Testis (tissue), 2 donors: ENCODE measurements at regions not wholly inside any gene's neighbourhood (a gene's known extent, or its start where the extent isn't known, plus 50 kb on each side); places are given as distances from the start of the nearest gene placed in this dataset.
"Not testable (repeated sequence)": the region's sequence is repeated elsewhere in the genome, so short reads cannot be mapped to it uniquely, and the experiment has no call there.

Experiments
- DNase-seq: peaks from one replicate; pipeline ENCODE4 v3.0.0-alpha.2; 2019
- H3K27ac ChIP-seq, 2 donors: fragments of 200-600 bp; sonication (generic); one replicate each; pipeline ENCODE4 v1.5.1; 2019
- H3K27me3 ChIP-seq: fragments of 200-600 bp; sonication (generic); one replicate; pipeline ENCODE4 v1.5.1; 2019
- H3K36me3 ChIP-seq: fragments of 200-600 bp; sonication (generic); one replicate; pipeline ENCODE4 v1.5.1; 2017; ENCODE audit warnings: low read depth; ENCODE audit errors: missing control alignments
- H3K4me1 ChIP-seq: fragments of 200-600 bp; sonication (generic); one replicate; pipeline ENCODE4 v1.5.1; 2019
- H3K4me3 ChIP-seq, 2 donors: fragments of 200-600 bp; sonication (generic); one replicate each; pipeline ENCODE4 v1.5.1; 2017 to 2019
- H3K9me3 ChIP-seq: fragments of 200-600 bp; sonication (generic); one replicate; pipeline ENCODE4 v1.5.1; 2017
- POLR2A ChIP-seq: fragments of 450-650 bp; IDR thresholded peaks from one replicate; pipeline ENCODE4 v1.6.1; 2017; ENCODE audit warnings: antibody characterized with exemption, mild to moderate bottlenecking, moderate library complexity
- WGBS, 2 donors: methylation state at CpG; one replicate each; pipeline ENCODE4 v1.1.5; 2018; 5-methylcytosine and 5-hydroxymethylcytosine counted together
- intact Hi-C: fragments of 100-400 bp; cut with DNase I; formaldehyde crosslinking; loops from one replicate; pipeline ENCODE4 v1.15.1; 2023; ENCODE audit warnings: low total_unique reads
- TF ChIP-seq, protein P1 (sequence below), 3 experiments: fragments of 450-650 bp in 2 of 3; fragments of 200-600 bp in 1 of 3; sonication (generic) in 1 of 3; IDR thresholded peaks; one replicate each; pipeline ENCODE4 v1.5.1; 2016 to 2019; ENCODE audit warnings: antibody characterized with exemption in 3 of 3, mild to moderate bottlenecking in 2 of 3, moderate library complexity in 1 of 3

DNA sequence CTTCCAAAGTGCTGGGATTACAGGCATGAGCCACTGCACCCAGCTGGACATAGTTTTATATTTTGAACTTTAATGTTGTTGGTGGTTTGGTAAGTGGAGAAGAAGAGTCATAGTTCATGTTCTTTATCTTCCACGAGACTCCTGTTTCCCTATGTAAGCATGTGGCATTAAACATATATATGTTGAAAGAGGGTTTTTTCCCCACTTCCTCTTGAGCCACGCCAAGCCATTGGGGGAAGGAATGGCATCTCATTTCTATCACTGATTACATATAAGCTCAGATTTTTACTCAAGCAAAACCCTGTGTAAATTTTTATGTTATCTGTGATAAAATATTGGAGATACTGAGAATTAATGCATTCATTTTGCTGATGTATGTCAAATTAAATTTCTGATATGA is 300.4 kb downstream of the PHF14 start:
- no peak for DNase-seq
- TF ChIP-seq, protein P1, sequence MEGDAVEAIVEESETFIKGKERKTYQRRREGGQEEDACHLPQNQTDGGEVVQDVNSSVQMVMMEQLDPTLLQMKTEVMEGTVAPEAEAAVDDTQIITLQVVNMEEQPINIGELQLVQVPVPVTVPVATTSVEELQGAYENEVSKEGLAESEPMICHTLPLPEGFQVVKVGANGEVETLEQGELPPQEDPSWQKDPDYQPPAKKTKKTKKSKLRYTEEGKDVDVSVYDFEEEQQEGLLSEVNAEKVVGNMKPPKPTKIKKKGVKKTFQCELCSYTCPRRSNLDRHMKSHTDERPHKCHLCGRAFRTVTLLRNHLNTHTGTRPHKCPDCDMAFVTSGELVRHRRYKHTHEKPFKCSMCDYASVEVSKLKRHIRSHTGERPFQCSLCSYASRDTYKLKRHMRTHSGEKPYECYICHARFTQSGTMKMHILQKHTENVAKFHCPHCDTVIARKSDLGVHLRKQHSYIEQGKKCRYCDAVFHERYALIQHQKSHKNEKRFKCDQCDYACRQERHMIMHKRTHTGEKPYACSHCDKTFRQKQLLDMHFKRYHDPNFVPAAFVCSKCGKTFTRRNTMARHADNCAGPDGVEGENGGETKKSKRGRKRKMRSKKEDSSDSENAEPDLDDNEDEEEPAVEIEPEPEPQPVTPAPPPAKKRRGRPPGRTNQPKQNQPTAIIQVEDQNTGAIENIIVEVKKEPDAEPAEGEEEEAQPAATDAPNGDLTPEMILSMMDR (IDR thresholded peaks at IDR 0.05): no peak
- TF ChIP-seq POLR2A: no peak
- Histone ChIP-seq H3K9me3 (no peaks in the 10 kb centered on the region), H3K27me3 (no peaks in the 10 kb centered on the region), H3K4me3 (no peak overlapping the region), H3K4me1 (no peaks in the 10 kb centered on the region), H3K27ac (no peak overlapping the region), H3K36me3 (no peaks in the 10 kb centered on the region)
- intact Hi-C loops: no loop called here
- 83 to 93% methylated on average over 2 of the region's 2 CpGs for WGBS, 2 donors

DNA sequence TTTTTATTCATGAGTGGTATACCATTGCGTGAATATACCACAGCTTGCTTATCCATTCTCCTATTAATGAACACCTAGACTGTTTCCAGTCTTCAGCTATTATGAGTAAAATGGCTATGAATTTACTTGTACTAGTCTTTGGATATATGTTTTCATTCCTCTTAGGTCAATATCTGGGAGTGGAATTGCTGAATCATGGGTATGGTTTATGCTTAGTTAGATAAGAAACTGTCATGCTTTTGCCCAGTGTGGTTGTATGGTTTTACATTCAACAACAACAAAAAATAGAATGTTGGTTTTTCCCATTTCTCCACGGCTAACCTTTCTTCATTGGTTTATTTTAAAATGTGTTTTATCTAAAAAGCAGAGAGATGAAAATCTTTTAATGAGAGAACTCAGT is 308.3 kb downstream of the PHF14 start:
- Histone ChIP-seq H3K4me3 (no peak overlapping the region), H3K27ac (no peak overlapping the region), H3K27me3 (no peaks in the 10 kb centered on the region), H3K4me1 (no peaks in the 10 kb centered on the region), H3K9me3 (no peaks in the 10 kb centered on the region), H3K36me3 (no peaks in the 10 kb centered on the region)
- no peak for DNase-seq
- 50 to 94% methylated on average over 2 of the region's 2 CpGs for WGBS, 2 donors
- intact Hi-C loops: no loop called here
- TF ChIP-seq, protein P1 (IDR thresholded peaks at IDR 0.05): no peak

GRCh38 chr7:11283584-11283983 is 309.9 kb downstream of the PHF14 start:
- 96 to 98% methylated on average over 3 of the region's 3 CpGs for WGBS, 2 donors

GRCh38 chr7:11290863-11291262 is 317.2 kb downstream of the PHF14 start:
- Histone ChIP-seq H3K4me1 (no peaks in the 10 kb centered on the region), H3K27ac (no peak overlapping the region), H3K27me3 (no peaks in the 10 kb centered on the region), H3K36me3 (no peaks in the 10 kb centered on the region), H3K9me3 (no peaks in the 10 kb centered on the region), H3K4me3 (no peak overlapping the region)
- WGBS, 2 donors: 80 to 81% methylated on average over 3 of the region's 3 CpGs
- intact Hi-C loops: no loop called here
- no peak for DNase-seq
- no peak for TF ChIP-seq POLR2A
- TF ChIP-seq, protein P1 (IDR thresholded peaks at IDR 0.05): no peak

More at GRCh38 chr7:11283584-11283983, 309.9 kb downstream of the PHF14 start:
- DNase-seq, H3K9me3 ChIP-seq, H3K27ac ChIP-seq, H3K4me3 ChIP-seq, H3K27me3 ChIP-seq, intact Hi-C loops, H3K36me3 ChIP-seq, H3K4me1 ChIP-seq: not testable (repeated sequence)

DNA sequence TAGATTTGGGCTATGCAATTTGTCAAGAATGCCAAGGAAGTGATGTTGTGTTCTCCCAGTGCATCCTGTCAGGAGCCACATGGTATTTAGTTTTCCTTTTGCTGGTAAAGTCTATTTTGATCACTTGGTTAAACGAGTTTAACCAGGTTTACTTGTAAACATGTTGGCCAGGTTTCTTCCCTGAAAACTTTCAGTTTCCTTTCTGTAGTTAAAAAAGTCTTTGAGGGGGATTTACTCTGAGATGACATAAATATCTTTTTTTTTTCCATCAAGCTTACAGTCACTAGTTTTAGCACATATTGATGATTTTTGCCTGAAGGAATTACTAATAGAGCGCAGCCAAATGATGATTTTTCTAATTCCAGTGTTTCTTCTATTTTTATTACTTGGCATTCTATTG is 320.5 kb downstream of the PHF14 start:
- no peak overlapping the region for H3K4me3 ChIP-seq
- H3K9me3 ChIP-seq: no peaks in the 10 kb centered on the region
- no peak for DNase-seq
- H3K36me3 ChIP-seq: no peaks in the 10 kb centered on the region
- WGBS, 2 donors: 88 to 96% methylated on average over 2 of the region's 2 CpGs
- TF ChIP-seq, protein P1 (IDR thresholded peaks at IDR 0.05): no peak
- TF ChIP-seq POLR2A: no peak
- no peaks in the 10 kb centered on the region for H3K27me3 ChIP-seq
- no peaks in the 10 kb centered on the region for H3K4me1 ChIP-seq
- H3K27ac ChIP-seq: no peak overlapping the region
- intact Hi-C loops: no loop called here
